Calu3 (cell line): ENCODE measurements at regions not wholly inside any gene's neighbourhood (a gene's known extent, or its start where the extent isn't known, plus 50 kb on each side); places are given as distances from the start of the nearest gene placed in this dataset.

ENCODE experiments used
- BruUV-seq: library from RNA; stranded (reverse); fragments of 400-500 nt; replicated peaks from 2 replicates; lab custom pipeline; 2021; lab: Mats Ljungman, UMichigan
- CTCF ChIA-PET: fragments of 300-600 bp; sonication (Branson Sonifier 250); formaldehyde crosslinking; loops from one replicate; lab custom pipeline; 2022; ENCODE audit warnings: antibody characterized with exemption; lab: Charles Lee
- DNase-seq: peaks from one replicate; pipeline ENCODE4 v3.0.0; 2022
- H3K27ac Mint-ChIP-seq: one replicate; pipeline ENCODE4 v1.8.0; 2022; ENCODE audit warnings: mixed read lengths; ENCODE audit not compliant: unreplicated experiment
- H3K27me3 Mint-ChIP-seq: one replicate; pipeline ENCODE4 v1.8.0; 2022; ENCODE audit warnings: mixed read lengths; ENCODE audit not compliant: unreplicated experiment
- H3K36me3 Mint-ChIP-seq: one replicate; pipeline ENCODE4 v1.8.0; 2022; ENCODE audit warnings: mild to moderate bottlenecking, moderate library complexity, mixed read lengths; ENCODE audit not compliant: insufficient read depth, unreplicated experiment
- H3K4me1 Mint-ChIP-seq: one replicate; pipeline ENCODE4 v1.8.0; 2022; ENCODE audit warnings: mild to moderate bottlenecking, low read depth, mixed read lengths; ENCODE audit not compliant: unreplicated experiment
- H3K4me3 Mint-ChIP-seq: one replicate; pipeline ENCODE4 v1.8.0; 2022; ENCODE audit warnings: mild to moderate bottlenecking, low read depth, moderate library complexity, mixed read lengths; ENCODE audit not compliant: unreplicated experiment
- H3K9me3 Mint-ChIP-seq: one replicate; pipeline ENCODE4 v1.8.0; 2022; ENCODE audit warnings: low read depth, mixed read lengths; ENCODE audit not compliant: unreplicated experiment
- intact Hi-C: fragments of 100-400 bp; cut with micrococcal nuclease; formaldehyde crosslinking; loops from one replicate; pipeline ENCODE4 v1.10.0; 2022; ENCODE audit not compliant: unreplicated experiment
- TF ChIP-seq, protein P1 (sequence below): fragments of 200-600 bp; IDR thresholded peaks from one replicate; pipeline ENCODE4 v1.8.0; 2022; ENCODE audit warnings: antibody characterized with exemption; ENCODE audit not compliant: unreplicated experiment

DNA sequence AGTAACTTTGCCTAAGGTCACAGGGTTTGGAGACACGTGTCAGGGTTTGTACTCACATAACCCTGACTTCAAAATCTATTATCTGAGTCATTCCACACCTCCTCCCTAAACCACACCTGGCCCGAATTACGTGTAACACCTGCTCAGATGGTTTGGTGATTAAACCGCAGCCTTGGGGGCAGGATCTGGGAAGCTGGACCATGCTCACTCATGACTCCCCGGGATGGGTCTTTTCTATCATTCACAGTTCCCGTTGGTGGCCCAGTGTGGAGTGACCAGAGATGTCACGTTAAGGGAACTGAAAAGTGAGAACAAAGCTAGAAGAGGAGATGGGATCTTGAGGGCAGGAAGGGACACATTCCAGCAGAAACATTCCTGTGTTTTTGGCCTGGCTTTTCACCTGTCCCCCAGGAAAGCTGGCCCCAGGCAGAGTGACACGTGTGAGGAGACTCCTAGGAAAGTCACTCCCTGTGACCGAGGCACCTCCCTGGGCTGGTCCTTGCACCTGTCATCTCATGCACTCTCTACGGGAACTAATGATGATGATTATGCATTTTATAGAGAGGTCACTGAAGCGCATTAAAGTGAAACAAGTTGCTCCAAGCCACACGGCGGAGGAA lies 75.4 kb upstream of the POMGNT2 start:
- no peaks in the 10 kb centered on the region for H3K27me3 Mint-ChIP-seq
- H3K36me3 Mint-ChIP-seq = peaks cover 20% of the 10 kb centered on the region
- intact Hi-C loops = no loop called here
- peaks cover 62% of the 10 kb centered on the region for H3K4me1 Mint-ChIP-seq
- no TSS peak for BruUV-seq
- peak; percentile 45 for DNase-seq
- CTCF ChIA-PET = no interaction called here
- no peak overlapping the region for H3K4me3 Mint-ChIP-seq
- no peaks in the 10 kb centered on the region for H3K9me3 Mint-ChIP-seq
- no peak overlapping the region for H3K27ac Mint-ChIP-seq
- TF ChIP-seq, protein P1, sequence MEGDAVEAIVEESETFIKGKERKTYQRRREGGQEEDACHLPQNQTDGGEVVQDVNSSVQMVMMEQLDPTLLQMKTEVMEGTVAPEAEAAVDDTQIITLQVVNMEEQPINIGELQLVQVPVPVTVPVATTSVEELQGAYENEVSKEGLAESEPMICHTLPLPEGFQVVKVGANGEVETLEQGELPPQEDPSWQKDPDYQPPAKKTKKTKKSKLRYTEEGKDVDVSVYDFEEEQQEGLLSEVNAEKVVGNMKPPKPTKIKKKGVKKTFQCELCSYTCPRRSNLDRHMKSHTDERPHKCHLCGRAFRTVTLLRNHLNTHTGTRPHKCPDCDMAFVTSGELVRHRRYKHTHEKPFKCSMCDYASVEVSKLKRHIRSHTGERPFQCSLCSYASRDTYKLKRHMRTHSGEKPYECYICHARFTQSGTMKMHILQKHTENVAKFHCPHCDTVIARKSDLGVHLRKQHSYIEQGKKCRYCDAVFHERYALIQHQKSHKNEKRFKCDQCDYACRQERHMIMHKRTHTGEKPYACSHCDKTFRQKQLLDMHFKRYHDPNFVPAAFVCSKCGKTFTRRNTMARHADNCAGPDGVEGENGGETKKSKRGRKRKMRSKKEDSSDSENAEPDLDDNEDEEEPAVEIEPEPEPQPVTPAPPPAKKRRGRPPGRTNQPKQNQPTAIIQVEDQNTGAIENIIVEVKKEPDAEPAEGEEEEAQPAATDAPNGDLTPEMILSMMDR = no peak

DNA sequence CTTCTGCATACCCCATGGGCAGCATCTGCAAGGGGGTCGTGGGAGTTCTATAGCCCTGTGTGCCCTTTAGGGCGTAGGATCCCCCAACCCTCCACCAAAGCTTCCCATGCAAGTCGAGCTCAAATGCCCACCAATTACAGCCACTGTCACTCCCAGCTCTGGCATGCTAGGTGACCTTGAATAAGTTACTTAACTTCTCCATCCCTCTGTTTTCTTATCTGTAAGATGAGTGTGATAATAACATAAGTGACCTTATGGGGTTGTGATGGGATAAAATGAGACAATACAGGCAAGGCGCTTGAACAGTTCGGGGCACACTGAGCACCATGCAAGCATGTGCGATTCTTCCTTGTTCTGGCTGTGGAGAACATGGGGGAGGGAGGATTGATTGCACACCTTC lies 74.8 kb upstream of the POMGNT2 start:
- Mint-ChIP-seq H3K4me3 (no peak overlapping the region), H3K4me1 (peaks cover 65% of the 10 kb centered on the region), H3K27me3 (no peaks in the 10 kb centered on the region), H3K36me3 (peaks cover 20% of the 10 kb centered on the region), H3K27ac (no peak overlapping the region), H3K9me3 (no peaks in the 10 kb centered on the region)
- CTCF ChIA-PET = no interaction called here
- BruUV-seq = no TSS peak
- no peak for DNase-seq
- TF ChIP-seq, protein P1 = no peak
- intact Hi-C loops = no loop called here

- H3K4me3 Mint-ChIP-seq = no peak overlapping the region
- no TSS peak for BruUV-seq
- peaks cover 20% of the 10 kb centered on the region for H3K36me3 Mint-ChIP-seq
- H3K4me1 Mint-ChIP-seq = peaks cover 65% of the 10 kb centered on the region
- peak overlapping the region; percentile 78 for H3K27ac Mint-ChIP-seq
- DNase-seq = peak; percentile 27
- TF ChIP-seq, protein P1 = no peak
- CTCF ChIA-PET = interaction anchor here (1.5 kb wide), 1 partner anchor 33 kb away, joined by 9 read pairs; no protein-coding TSS in a partner anchor
- H3K9me3 Mint-ChIP-seq = no peaks in the 10 kb centered on the region
- H3K27me3 Mint-ChIP-seq = no peaks in the 10 kb centered on the region
- intact Hi-C loops = no loop called here
Measured at GRCh38 chr3:43180027-43180426, 74.1 kb upstream of the POMGNT2 start.

- no TSS peak for BruUV-seq
- H3K4me3 Mint-ChIP-seq = no peak overlapping the region
- DNase-seq = peak; percentile 75
- H3K27me3 Mint-ChIP-seq = no peaks in the 10 kb centered on the region
- CTCF ChIA-PET = interaction anchor here (0.6 to 1.6 kb wide), 6 partner anchors 11 to 38 kb away, joined by 3 to 10 read pairs (median 3); no protein-coding TSS in a partner anchor
- H3K9me3 Mint-ChIP-seq = no peaks in the 10 kb centered on the region
- peaks cover 65% of the 10 kb centered on the region for H3K4me1 Mint-ChIP-seq
- H3K36me3 Mint-ChIP-seq = peaks cover 20% of the 10 kb centered on the region
- intact Hi-C loops = loop anchor here (1.0 to 2.0 kb wide), 2 partner anchors 34 to 110 kb away; no protein-coding TSS in a partner anchor
- TF ChIP-seq, protein P1 = no peak
- H3K27ac Mint-ChIP-seq = peak overlapping the region; percentile 78
Measured at GRCh38 chr3:43178891-43179366, 73.0 kb upstream of the POMGNT2 start.
